MV-4-11 (cell line): ENCODE measurements at regions not wholly inside any gene's neighbourhood (a gene's known extent, or its start where the extent isn't known, plus 50 kb on each side); places are given as distances from the start of the nearest gene placed in this dataset.

Source experiments
- DNase-seq: peaks from one replicate; lab custom pipeline; 2025; lab: John Stamatoyannopoulos, UW

- peak; percentile 2 for DNase-seq
Measured at GRCh38 chrX:147838465-147839131, 73.1 kb upstream of the FMR1 start.

GRCh38 chrX:147846676-147847075 lies 65.0 kb upstream of the FMR1 start:
- DNase-seq: no peak

DNA sequence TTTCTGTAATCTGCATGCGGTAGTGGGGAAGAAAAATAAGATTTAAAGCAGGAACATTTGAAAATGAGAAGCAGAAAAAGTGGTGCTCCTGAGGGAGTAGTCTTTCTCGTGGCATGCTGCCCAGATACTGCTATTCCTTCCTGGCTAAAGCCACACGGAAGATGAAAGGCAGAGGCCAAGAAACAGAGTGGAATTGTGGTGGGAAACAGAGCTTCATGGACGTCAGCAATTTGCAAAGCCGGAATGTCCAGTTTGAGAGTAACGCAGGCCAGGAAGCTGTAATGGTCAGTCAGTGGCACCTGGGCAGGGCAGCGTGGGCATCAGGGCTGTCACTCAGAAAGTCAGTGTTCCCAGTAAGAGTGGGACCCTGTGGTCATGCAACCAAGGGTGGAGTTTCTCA lies 63.7 kb upstream of the FMR1 start:
- no peak for DNase-seq

GRCh38 chrX:147848543-147849443 lies 62.9 kb upstream of the FMR1 start:
- DNase-seq: no peak

DNA sequence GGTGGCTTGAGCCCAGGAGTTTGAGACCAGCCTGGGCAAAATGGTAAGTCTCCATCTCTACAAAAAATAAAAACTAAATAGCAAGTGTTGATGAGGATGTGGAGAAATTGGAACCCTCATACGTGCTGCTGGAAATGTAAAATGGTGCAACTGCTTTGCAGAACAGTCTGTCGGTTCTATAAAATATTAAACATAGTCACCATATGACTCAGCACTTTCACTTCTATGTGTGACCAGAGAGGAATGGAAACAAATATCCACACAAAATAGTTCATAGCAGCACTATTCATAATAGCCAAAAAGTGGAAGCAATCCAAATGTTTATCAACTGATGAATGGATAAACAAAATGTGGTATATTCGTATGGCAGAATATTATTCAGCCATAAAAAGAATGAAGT lies 60.8 kb upstream of the FMR1 start:
- DNase-seq: peak; percentile 53

- DNase-seq: no peak
Measured at GRCh38 chrX:147853701-147854100, 58.0 kb upstream of the FMR1 start.

DNA sequence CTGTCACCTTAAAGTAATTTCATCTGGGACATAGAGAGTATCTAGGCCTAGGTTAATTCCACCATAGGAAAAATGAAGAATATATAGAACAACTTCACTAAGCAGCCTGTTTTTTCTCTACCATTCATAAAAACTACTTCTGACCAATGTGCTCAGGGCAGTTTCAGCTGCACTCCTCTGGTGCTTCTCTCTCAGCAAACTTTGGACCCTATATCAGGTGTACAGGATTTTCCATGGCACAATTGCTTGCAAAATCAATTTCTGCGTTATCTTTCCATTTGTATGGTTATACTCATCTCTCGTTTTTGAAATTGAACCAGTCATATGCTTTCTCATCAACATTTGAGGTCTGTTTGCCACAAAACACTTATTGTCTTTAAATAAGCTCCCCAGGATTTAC lies 52.1 kb upstream of the FMR1 start:
- DNase-seq: no peak
